GM19463 (cell line): ENCODE measurements at regions not wholly inside any gene's neighbourhood (a gene's known extent, or its start where the extent isn't known, plus 50 kb on each side); places are given as distances from the start of the nearest gene placed in this dataset.

Experiments used
- ATAC-seq: cut with Tn5 transposase; IDR thresholded peaks from one replicate; pipeline ENCODE4 v1.9.1; 2021; ENCODE audit warnings: mild to moderate bottlenecking, moderate library complexity; ENCODE audit not compliant: unreplicated experiment

DNA sequence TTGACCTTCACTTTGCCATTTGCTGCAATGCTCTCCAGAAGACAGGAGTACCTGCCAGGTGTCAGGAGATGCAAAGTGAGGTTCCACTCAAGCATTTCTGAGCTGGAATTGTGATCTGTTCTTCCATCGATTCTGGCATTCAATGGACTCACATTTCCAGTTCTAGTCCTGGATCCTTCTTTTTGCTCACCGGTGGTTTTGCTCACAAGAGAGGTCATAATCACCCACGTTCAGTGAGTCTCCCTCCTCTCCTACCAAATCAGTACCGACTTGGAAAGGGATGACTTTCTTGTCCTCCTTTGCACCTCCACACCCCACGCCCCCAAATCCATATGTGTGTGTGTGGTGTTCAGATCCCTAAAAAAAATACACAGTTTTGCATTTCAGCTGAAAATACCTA is 206.7 kb upstream of the IGF1R start:
- ATAC-seq: no peak

DNA sequence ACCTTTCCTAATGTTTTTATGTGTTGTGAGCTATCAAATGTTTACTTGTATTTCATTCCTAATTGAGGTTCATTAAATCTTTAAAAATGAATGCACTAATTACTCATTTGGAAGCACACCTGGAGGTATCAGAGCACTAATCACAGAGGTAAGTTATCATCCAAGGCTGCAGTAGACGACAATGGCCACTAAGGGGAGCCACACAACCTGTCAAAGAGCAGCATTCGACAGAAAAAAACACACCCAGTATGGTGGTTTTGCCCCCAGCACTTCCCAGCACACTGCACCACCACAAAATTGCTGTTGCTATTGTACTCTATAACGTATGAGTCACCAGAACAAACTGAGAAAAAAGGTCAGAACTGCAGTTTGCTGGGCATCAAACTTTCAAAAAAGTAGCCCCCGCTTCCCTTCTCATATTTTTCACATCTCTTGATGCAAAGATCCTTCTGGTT is 205.9 kb upstream of the IGF1R start:
- ATAC-seq: peak; percentile 69

- no peak for ATAC-seq
These were observed 205.4 kb upstream of the IGF1R start for GRCh38 chr15:98442901-98443300.

- ATAC-seq: no peak
These were observed 204.8 kb upstream of the IGF1R start for GRCh38 chr15:98443526-98443925.

DNA sequence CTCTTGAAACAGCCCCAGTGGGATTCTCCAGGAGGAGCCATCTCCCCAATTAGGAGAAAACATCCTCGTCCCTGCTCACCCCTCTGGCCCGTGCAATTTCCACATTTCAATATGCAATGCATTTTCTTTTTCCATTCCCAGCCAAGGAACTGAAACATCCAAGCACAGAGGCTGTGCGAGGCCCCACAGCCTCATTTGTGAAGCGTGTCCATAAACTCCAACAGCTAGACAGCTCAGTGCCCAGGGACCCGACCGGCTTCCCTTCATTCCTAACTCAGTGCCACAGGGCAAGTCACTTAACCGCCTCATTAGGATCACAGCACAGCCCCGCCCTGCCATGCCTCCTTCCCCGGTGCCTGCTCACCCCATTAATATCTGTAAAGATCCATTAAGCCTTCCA is 204.2 kb upstream of the IGF1R start:
- no peak for ATAC-seq

DNA sequence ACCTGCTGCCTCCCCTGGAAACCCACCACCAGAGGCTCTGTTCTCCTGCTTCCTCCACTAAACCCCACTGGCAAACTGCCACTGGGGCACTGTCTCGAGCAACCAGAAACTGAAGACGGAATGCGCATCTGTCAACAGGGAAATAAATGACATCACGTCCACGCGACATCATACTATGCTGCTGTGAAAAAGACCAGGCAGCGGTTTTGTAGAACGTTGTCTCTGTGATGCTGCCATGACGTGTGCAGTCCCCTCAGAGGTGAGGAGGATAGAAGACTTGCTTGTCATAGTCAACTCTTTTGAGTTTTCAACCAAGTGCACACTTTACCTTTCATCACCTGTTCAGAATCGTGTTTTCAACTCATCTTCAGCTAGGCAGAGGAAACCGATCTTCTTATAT is 203.0 kb upstream of the IGF1R start:
- no peak for ATAC-seq

DNA sequence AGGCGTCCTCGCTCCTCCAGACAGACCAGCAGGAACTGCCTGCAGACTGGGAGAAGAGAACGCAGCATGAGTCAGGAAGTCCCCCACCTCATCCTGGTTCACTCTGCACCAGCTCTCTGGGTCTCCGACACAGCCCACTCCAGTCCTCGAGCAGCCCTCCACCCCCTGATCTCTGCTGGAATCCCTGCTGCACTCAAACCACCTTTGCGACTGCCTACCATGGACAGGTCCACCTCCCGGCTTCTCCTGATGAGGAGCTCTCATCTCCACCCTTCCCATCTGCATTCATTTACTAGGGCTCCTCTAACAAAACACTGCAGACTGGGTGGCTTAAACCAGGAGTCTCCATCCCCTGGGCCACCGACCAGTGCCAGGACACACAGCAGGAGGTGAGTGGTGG is 202.3 kb upstream of the IGF1R start:
- no peak for ATAC-seq

GRCh38 chr15:98447069-98447468 is 201.3 kb upstream of the IGF1R start:
- no peak for ATAC-seq

GRCh38 chr15:98451236-98451635 is 197.1 kb upstream of the IGF1R start:
- no peak for ATAC-seq

GRCh38 chr15:98452238-98452637 is 196.1 kb upstream of the IGF1R start:
- no peak for ATAC-seq

DNA sequence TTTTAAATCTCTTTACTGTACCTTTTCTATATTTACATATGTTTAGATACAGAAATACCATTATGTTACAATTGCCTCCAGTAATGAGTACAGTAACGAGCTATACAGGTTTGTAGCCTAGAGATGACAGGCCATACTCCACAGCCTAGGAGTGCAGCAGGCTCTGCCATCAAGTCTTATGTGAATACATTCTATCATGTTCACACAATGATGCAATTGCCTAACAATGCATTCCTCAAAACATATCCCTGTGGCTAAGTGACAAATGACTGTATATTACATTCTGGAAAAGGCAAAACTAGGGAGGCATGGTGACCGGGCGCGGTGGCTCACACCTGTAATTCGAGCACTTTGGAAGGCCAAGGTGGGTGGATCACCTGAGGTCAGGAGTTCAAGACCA is 192.4 kb upstream of the IGF1R start:
- ATAC-seq: no peak

GRCh38 chr15:98476559-98476958 is 171.8 kb upstream of the IGF1R start:
- ATAC-seq: no peak

DNA sequence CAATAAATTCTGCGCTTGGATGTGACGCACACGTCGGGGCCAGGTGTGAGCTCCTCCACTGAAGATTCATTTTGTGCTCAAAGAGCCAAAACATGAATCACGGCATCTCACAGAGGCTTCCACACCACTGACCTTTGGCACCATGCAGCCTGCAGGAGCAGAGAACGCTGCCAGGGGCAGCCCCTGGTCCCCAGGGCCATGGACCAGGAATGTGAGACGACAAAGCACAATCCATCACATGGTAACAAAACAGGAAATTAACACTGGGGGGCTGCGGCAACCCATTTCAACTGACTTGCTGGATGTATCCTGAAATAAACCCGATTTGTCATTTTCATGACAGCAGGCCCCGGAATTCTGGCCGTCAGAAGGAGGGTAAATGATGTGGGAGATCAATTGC is 167.5 kb upstream of the IGF1R start:
- ATAC-seq: no peak

DNA sequence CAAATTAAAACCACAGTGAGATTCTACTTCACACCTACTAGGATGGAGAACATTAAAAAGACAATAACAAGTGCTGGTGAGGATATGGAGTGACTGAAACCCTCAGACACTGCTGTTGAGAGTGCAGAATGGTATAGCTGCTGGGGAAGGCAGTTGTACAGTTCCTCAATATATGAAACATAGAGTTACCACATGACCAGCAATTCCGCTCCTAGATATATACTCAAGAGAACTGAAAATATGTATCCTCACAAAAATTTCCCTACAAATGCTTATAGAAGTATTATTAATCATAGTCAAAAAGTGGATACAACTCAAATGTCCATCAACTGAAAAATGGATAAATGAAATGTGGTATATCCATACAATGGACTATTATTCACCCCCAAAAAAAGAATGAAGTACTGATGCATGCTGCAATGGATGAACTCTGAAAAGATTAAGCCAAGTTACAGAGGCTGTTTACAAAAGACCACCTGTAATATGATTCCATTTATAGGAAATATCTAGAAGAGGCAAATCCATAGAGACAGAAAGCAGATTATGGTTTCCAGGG is 164.7 kb upstream of the IGF1R start:
- no peak for ATAC-seq

GRCh38 chr15:98484914-98485313 is 163.4 kb upstream of the IGF1R start:
- ATAC-seq: no peak

GRCh38 chr15:98485451-98485850 is 162.9 kb upstream of the IGF1R start:
- no peak for ATAC-seq

DNA sequence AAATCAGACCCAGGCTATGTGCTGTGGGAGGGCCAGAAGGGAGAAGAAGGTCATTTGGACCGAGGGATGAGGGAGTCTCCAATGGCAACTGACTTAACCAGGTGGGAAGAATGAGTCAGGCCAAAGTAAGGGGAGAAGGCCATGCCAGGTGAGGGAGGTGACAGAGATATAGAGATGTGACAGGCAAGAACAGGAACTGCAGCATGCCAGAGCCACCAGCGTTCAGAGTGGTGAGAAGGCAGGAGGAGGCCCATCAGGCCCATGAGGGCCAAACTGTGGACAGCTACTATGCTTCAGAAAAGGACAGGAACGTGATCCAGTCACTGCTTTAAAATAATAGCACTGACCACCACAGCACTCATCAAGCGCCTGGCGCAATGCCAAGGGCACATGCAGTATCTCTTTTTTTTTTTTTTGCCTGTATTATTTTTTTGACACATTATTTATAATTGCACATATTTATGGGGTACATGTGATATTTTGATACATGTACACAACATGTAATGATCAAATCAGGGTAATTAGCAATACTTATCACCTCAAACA is 154.3 kb upstream of the IGF1R start:
- ATAC-seq: no peak

- ATAC-seq: no peak
These were observed 147.1 kb upstream of the IGF1R start for GRCh38 chr15:98501192-98501591.

GRCh38 chr15:98501632-98502031 is 146.7 kb upstream of the IGF1R start:
- no peak for ATAC-seq

- ATAC-seq: no peak
These were observed 144.4 kb upstream of the IGF1R start for GRCh38 chr15:98503970-98504369.

DNA sequence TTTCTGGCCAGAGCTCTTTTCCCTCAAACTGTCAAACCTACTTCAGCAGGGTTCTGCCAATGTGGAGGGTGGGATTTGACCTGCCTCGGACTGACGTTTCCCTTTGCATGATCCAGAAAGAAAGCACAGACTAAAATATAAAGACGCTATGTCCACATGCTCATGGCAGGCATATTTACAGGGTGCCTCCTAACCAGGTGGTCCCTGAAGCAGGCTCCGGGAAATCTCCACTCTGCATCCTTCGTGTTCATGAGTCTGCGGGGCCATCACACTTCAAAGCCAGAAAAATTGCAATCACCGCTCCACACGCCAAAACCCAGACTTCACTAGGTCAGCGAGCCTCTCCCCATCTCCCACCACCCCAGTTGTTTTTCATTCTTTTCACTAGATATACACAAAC is 143.3 kb upstream of the IGF1R start:
- ATAC-seq: no peak

- no peak for ATAC-seq
These were observed 142.7 kb upstream of the IGF1R start for GRCh38 chr15:98505611-98506031.

GRCh38 chr15:98506172-98506571 is 142.2 kb upstream of the IGF1R start:
- no peak for ATAC-seq
